Endothelial cell of umbilical vein (primary cell): ENCODE measurements at regions not wholly inside any gene's neighbourhood (a gene's known extent, or its start where the extent isn't known, plus 50 kb on each side); places are given as distances from the start of the nearest gene placed in this dataset. TPM values are rescaled to one million over a fixed set of nuclear protein-coding genes. Genes with fewer than 3 reads are reported as not detected.

Experiments used
- BruUV-seq: library from RNA; stranded (reverse); fragments of 400-500 nt; replicated peaks from 2 replicates; lab custom pipeline; 2021; lab: Mats Ljungman, UMichigan
- CTCF ChIA-PET: fragments of 300-600, 350-600 bp; sonication (Branson Sonifier 250); formaldehyde crosslinking; loops from one replicate; lab custom pipeline; 2021; ENCODE audit warnings: antibody characterized with exemption, inconsistent platforms; lab: Charles Lee
- POLR2A ChIA-PET: fragments of 300-600, 350-600 bp; sonication (Branson Sonifier 250); formaldehyde crosslinking; loops from one replicate; lab custom pipeline; 2021; ENCODE audit warnings: antibody characterized with exemption, inconsistent platforms; lab: Charles Lee
- DNase-seq: peaks from one replicate; pipeline ENCODE4 v3.0.0-alpha.2; 2011; ENCODE audit warnings: low read depth, low spot score
- FAIRE-seq: peaks from 2 replicates; lab custom pipeline; 2011; peaks lifted over from hg19 to GRCh38; lab: Jason Lieb, UNC
- H2AFZ ChIP-seq: 2 replicates; pipeline ENCODE4 v1.6.0; 2012; ENCODE audit warnings: low read depth, low read length, control low read depth, inconsistent platforms
- H3K27ac ChIP-seq: 2 replicates; pipeline ENCODE4 v1.5.1; 2011; ENCODE audit warnings: low read depth, mild to moderate bottlenecking, control low read depth, low read length, moderate library complexity; ENCODE audit not compliant: insufficient read depth
- H3K27me3 ChIP-seq, 2 experiments: 2 replicates each; pipeline versions ENCODE4 v1.6.0 to v1.6.1; 2011; ENCODE audit warnings: low read length in 2 of 2, mixed read lengths in 1 of 2; ENCODE audit not compliant: control insufficient read depth in 2 of 2, insufficient read depth in 2 of 2
- H3K36me3 ChIP-seq, 2 experiments: 2 replicates in 1 of 2; 3 replicates in 1 of 2; pipeline ENCODE4 v1.5.1; 2011; ENCODE audit warnings: low read length in 2 of 2, mild to moderate bottlenecking in 1 of 2, moderate library complexity in 1 of 2; ENCODE audit not compliant: control insufficient read depth in 2 of 2, insufficient read depth in 2 of 2; ENCODE audit errors: extremely low read depth in 1 of 2
- H3K4me1 ChIP-seq: 3 replicates; pipeline ENCODE4 v1.5.1; 2011; ENCODE audit warnings: mild to moderate bottlenecking, low read length; ENCODE audit not compliant: control insufficient read depth, insufficient read depth; ENCODE audit errors: extremely low read depth
- H3K4me2 ChIP-seq: 2 replicates; pipeline ENCODE4 v1.6.1; 2011; ENCODE audit warnings: low read length, control low read depth, mixed read lengths; ENCODE audit not compliant: insufficient read depth
- H3K4me3 ChIP-seq, 3 experiments: fragments of 200-600 bp in 1 of 3; sonication (generic), shearing (Covaris generic) in 1 of 3; replicated peaks in 1 of 3; 2 replicates each; pipeline ENCODE4 v1.5.1; 2011 to 2016; ENCODE audit warnings: control low read depth in 3 of 3, low read length in 3 of 3, mild to moderate bottlenecking in 2 of 3, inconsistent platforms in 1 of 3, low read depth in 1 of 3, moderate library complexity in 1 of 3; ENCODE audit not compliant: insufficient read depth in 1 of 3
- H3K79me2 ChIP-seq: 2 replicates; pipeline ENCODE4 v1.6.0; 2012; ENCODE audit warnings: low read length, inconsistent platforms; ENCODE audit not compliant: control insufficient read depth, insufficient read depth
- H3K9ac ChIP-seq: replicated peaks from 2 replicates; pipeline ENCODE3; 2011; ENCODE audit warnings: low read length, control low read depth; ENCODE audit not compliant: insufficient read depth; ENCODE audit errors: extremely low read depth
- H3K9me1 ChIP-seq: replicated peaks from 3 replicates; pipeline ENCODE4 v1.6.0; 2011; ENCODE audit warnings: mild to moderate bottlenecking, low read length; ENCODE audit not compliant: control insufficient read depth, insufficient read depth; ENCODE audit errors: extremely low read depth
- H3K9me3 ChIP-seq: replicated peaks from 2 replicates; pipeline ENCODE4 v1.5.1; 2012; ENCODE audit warnings: low read length, inconsistent platforms; ENCODE audit not compliant: control insufficient read depth, insufficient read depth
- H4K20me1 ChIP-seq: replicated peaks from 2 replicates; pipeline ENCODE3; 2011; ENCODE audit warnings: mild to moderate bottlenecking, low read length; ENCODE audit not compliant: control insufficient read depth, insufficient read depth; ENCODE audit errors: extremely low read depth
- CTCF ChIP-seq, 2 donors: IDR thresholded peaks; 1 replicate in 1 of 2; 2 replicates in 1 of 2; pipeline ENCODE4 v1.5.1; 2011; ENCODE audit warnings: low read length in 2 of 2, mild to moderate bottlenecking in 2 of 2, moderate library complexity in 2 of 2, control low read depth in 1 of 2, inconsistent platforms in 1 of 2, low read depth in 1 of 2; ENCODE audit not compliant: insufficient read depth in 1 of 2; ENCODE audit errors: extremely low read depth in 1 of 2
- JUN ChIP-seq: IDR thresholded peaks from 2 replicates; pipeline ENCODE4 v1.6.1; 2011; ENCODE audit warnings: borderline replicate concordance, low read depth; ENCODE audit not compliant: insufficient read length, insufficient read depth
- dilution Hi-C: fragments of 300-500 bp; cut with MboI; formaldehyde crosslinking; loops from one replicate; pipeline ENCODE4 v1.15.0; 2019; ENCODE audit warnings: low sequenced_read_pairs; ENCODE audit not compliant: extremely low pct_ligation_motif_present
- intact Hi-C: fragments of 100-400 bp; cut with micrococcal nuclease; formaldehyde crosslinking; loops from one replicate; pipeline ENCODE4 v1.10.0; 2022
- small RNA-seq: library from RNA; depleted of rRNA; stranded (forward); fragments of <200 nt; gene quantifications from one replicate; pipeline ENCODE3, GENCODE V24; 2012; ENCODE audit warnings: low replicate concordance, low read depth; ENCODE audit not compliant: insufficient read depth, insufficient read length

GRCh38 chr1:184805667-184806295 lies 51.1 kb upstream of the EDEM3 start:
- dilution Hi-C loops (no loop called here), intact Hi-C loops (loop anchor here (1.0 to 5.0 kb wide), 7 partner anchors 51 to 1407 kb away; partner anchors contain the start of genes EDEM3 and IVNS1ABP)
- Histone ChIP-seq H2AFZ (no peak overlapping the region), H3K36me3 (no peaks in the 10 kb centered on the region), H3K4me2 (no peak overlapping the region), H3K4me3 (no peak overlapping the region), H3K9ac (no peak overlapping the region), H3K27me3 (no peaks in the 10 kb centered on the region), H3K79me2 (no peaks in the 10 kb centered on the region), H3K9me1 (no peaks in the 10 kb centered on the region), H3K27ac (no peak overlapping the region), H4K20me1 (no peaks in the 10 kb centered on the region), H3K4me1 (peaks cover 4% of the 10 kb centered on the region), H3K9me3 (no peaks in the 10 kb centered on the region)
- no TSS peak for BruUV-seq
- ChIA-PET POLR2A (interaction anchor here (1.0 kb wide), 1 partner anchor 364 kb away, joined by 3 read pairs; no protein-coding TSS in a partner anchor), CTCF (interaction anchor here (0.6 to 5.6 kb wide), 40 partner anchors 9 to 915 kb away, joined by 3 to 173 read pairs (median 4); partner anchors contain the start of genes EDEM3, NIBAN1, RNF2 and SWT1)
- peak; percentile 83 for DNase-seq
- TF ChIP-seq JUN: no peak
- TF ChIP-seq CTCF (IDR thresholded peaks at IDR 0.05; ENCODE audit: extremely low read depth in 1 of 2, insufficient read depth in 1 of 2, low read depth in 1 of 2, low read length in 2 of 2): peak; percentile 91 to 93
- peak; percentile 94 for FAIRE-seq

Small RNA genes lying in the stretch of these regions (small RNA-seq; reads per million reads assigned to genes)
- not detected for gene RNU7-13P
